HEK293 (cell line): ENCODE measurements at regions not wholly inside any gene's neighbourhood (a gene's known extent, or its start where the extent isn't known, plus 50 kb on each side); places are given as distances from the start of the nearest gene placed in this dataset.

Source experiments
- CTCF ChIA-PET: fragments of 350-600 bp; formaldehyde crosslinking; extraction: SDS; loops from one replicate; lab custom pipeline; 2021; ENCODE audit warnings: antibody characterized with exemption; lab: Yijun Ruan, JAX
- POLR2A ChIA-PET: fragments of 300-600 bp; formaldehyde crosslinking; extraction: SDS; loops from one replicate; lab custom pipeline; 2020; ENCODE audit warnings: antibody characterized with exemption, inconsistent platforms; lab: Yijun Ruan, JAX
- H3K27ac ChIP-seq: fragments of 200-500 bp; sonication (Bioruptor generic); 2 replicates; pipeline ENCODE4 v1.5.1; 2014; ENCODE audit warnings: low read depth, low read length, control low read depth, inconsistent platforms; ENCODE audit errors: extremely low read depth
- H3K36me3 ChIP-seq, 2 experiments: fragments of 200-500 bp in 1 of 2; sonication (Bioruptor generic) in 1 of 2; 1 replicate in 1 of 2; 2 replicates in 1 of 2; pipeline ENCODE4 v1.5.1; 2014 to 2017; ENCODE audit warnings: inconsistent platforms in 2 of 2, low read length in 2 of 2; ENCODE audit not compliant: control insufficient read depth in 2 of 2, insufficient read depth in 1 of 2
- H3K4me1 ChIP-seq: fragments of 200-500 bp; sonication (Bioruptor generic); 2 replicates; pipeline ENCODE4 v1.5.1; 2014; ENCODE audit warnings: mild to moderate bottlenecking, low read length, inconsistent platforms; ENCODE audit not compliant: control insufficient read depth, insufficient read depth
- H3K4me3 ChIP-seq: 2 replicates; pipeline ENCODE4 v1.5.1; 2011; ENCODE audit warnings: low read depth, mild to moderate bottlenecking, control low read depth, low read length, moderate library complexity
- H3K9me3 ChIP-seq: fragments of 200-500 bp; sonication (Bioruptor generic); 2 replicates; pipeline ENCODE4 v1.5.1; 2014; ENCODE audit warnings: low read depth, low read length, inconsistent platforms; ENCODE audit not compliant: control insufficient read depth, insufficient read depth
- EGR2 ChIP-seq: fragments of 450-650 bp; formaldehyde crosslinking; IDR thresholded peaks from 2 replicates; pipeline ENCODE4 v1.5.1; 2016; ENCODE audit warnings: low read depth, missing biosample characterization, missing genetic modification characterization
- GLI4 ChIP-seq: fragments of 450-650 bp; formaldehyde crosslinking; IDR thresholded peaks from 2 replicates; pipeline ENCODE4 v1.5.1; 2016; ENCODE audit warnings: missing biosample characterization, missing genetic modification characterization
- GLIS1 ChIP-seq: fragments of 450-650 bp; formaldehyde crosslinking; IDR thresholded peaks from 2 replicates; pipeline ENCODE4 v1.5.1; 2016; ENCODE audit warnings: missing biosample characterization, missing genetic modification characterization
- KLF16 ChIP-seq: fragments of 450-650 bp; formaldehyde crosslinking; IDR thresholded peaks from 2 replicates; pipeline ENCODE4 v1.5.1; 2017; ENCODE audit warnings: missing biosample characterization, missing genetic modification characterization
- KLF7 ChIP-seq: fragments of 450-650 bp; formaldehyde crosslinking; IDR thresholded peaks from 2 replicates; pipeline ENCODE4 v1.5.1; 2016; ENCODE audit warnings: missing biosample characterization, missing genetic modification characterization, borderline replicate concordance
- MYNN ChIP-seq: fragments of 450-650 bp; formaldehyde crosslinking; IDR thresholded peaks from 2 replicates; pipeline ENCODE4 v1.5.1; 2016; ENCODE audit warnings: missing biosample characterization, missing genetic modification characterization, borderline replicate concordance
- ZBTB20 ChIP-seq: fragments of 450-650 bp; formaldehyde crosslinking; IDR thresholded peaks from 2 replicates; pipeline ENCODE4 v1.5.1; 2016; ENCODE audit warnings: missing biosample characterization, missing genetic modification characterization
- ZFP37 ChIP-seq: fragments of 450-650 bp; formaldehyde crosslinking; IDR thresholded peaks from 2 replicates; pipeline ENCODE4 v1.5.1; 2016; ENCODE audit warnings: missing biosample characterization, missing genetic modification characterization
- ZNF112 ChIP-seq: fragments of 450-650 bp; formaldehyde crosslinking; IDR thresholded peaks from 2 replicates; pipeline ENCODE4 v1.5.0; 2017; ENCODE audit warnings: missing biosample characterization, missing genetic modification characterization
- ZNF169 ChIP-seq: fragments of 450-650 bp; formaldehyde crosslinking; IDR thresholded peaks from 2 replicates; pipeline ENCODE4 v1.5.1; 2016; ENCODE audit warnings: missing biosample characterization, missing genetic modification characterization
- ZNF175 ChIP-seq: fragments of 450-650 bp; formaldehyde crosslinking; IDR thresholded peaks from 2 replicates; pipeline ENCODE4 v1.5.1; 2016; ENCODE audit warnings: missing biosample characterization, missing genetic modification characterization
- ZNF2 ChIP-seq: fragments of 450-650 bp; formaldehyde crosslinking; IDR thresholded peaks from 2 replicates; pipeline ENCODE4 v1.5.1; 2016; ENCODE audit warnings: missing biosample characterization, missing genetic modification characterization
- ZNF221 ChIP-seq: fragments of 450-650 bp; formaldehyde crosslinking; IDR thresholded peaks from 2 replicates; pipeline ENCODE4 v1.5.1; 2017; ENCODE audit warnings: missing biosample characterization, missing genetic modification characterization, borderline replicate concordance
- ZNF266 ChIP-seq: fragments of 450-650 bp; formaldehyde crosslinking; IDR thresholded peaks from 2 replicates; pipeline ENCODE4 v1.5.1; 2016; ENCODE audit warnings: missing biosample characterization, missing genetic modification characterization, low read depth
- ZNF311 ChIP-seq: fragments of 450-650 bp; formaldehyde crosslinking; IDR thresholded peaks from 2 replicates; pipeline ENCODE4 v1.5.1; 2017; ENCODE audit warnings: missing biosample characterization, missing genetic modification characterization, borderline replicate concordance
- ZNF350 ChIP-seq: fragments of 450-650 bp; formaldehyde crosslinking; IDR thresholded peaks from 2 replicates; pipeline ENCODE4 v1.5.0; 2017; ENCODE audit warnings: missing biosample characterization, mild to moderate bottlenecking, missing genetic modification characterization
- ZNF423 ChIP-seq: fragments of 450-650 bp; formaldehyde crosslinking; IDR thresholded peaks from 2 replicates; pipeline ENCODE4 v1.5.1; 2016; ENCODE audit warnings: missing biosample characterization, missing genetic modification characterization
- ZNF426 ChIP-seq: fragments of 450-650 bp; formaldehyde crosslinking; IDR thresholded peaks from 2 replicates; pipeline ENCODE4 v1.5.1; 2017; ENCODE audit warnings: missing biosample characterization, missing genetic modification characterization, mild to moderate bottlenecking, inconsistent platforms, moderate library complexity
- ZNF510 ChIP-seq: fragments of 450-650 bp; formaldehyde crosslinking; IDR thresholded peaks from 2 replicates; pipeline ENCODE4 v1.5.1; 2018; ENCODE audit warnings: mild to moderate bottlenecking, missing genetic modification characterization, missing biosample characterization; ENCODE audit not compliant: insufficient replicate concordance
- ZNF530 ChIP-seq: fragments of 450-650 bp; formaldehyde crosslinking; IDR thresholded peaks from 2 replicates; pipeline ENCODE4 v1.5.1; 2016; ENCODE audit warnings: low read depth, missing biosample characterization, missing genetic modification characterization
- ZNF777 ChIP-seq: fragments of 450-650 bp; formaldehyde crosslinking; IDR thresholded peaks from 2 replicates; pipeline ENCODE4 v1.5.1; 2017; ENCODE audit warnings: missing biosample characterization, missing genetic modification characterization, borderline replicate concordance
- ZNF791 ChIP-seq: fragments of 450-650 bp; formaldehyde crosslinking; IDR thresholded peaks from 2 replicates; pipeline ENCODE4 v1.5.1; 2016; ENCODE audit warnings: missing biosample characterization, missing genetic modification characterization
- ZSCAN30 ChIP-seq: fragments of 450-650 bp; IDR thresholded peaks from 2 replicates; pipeline ENCODE4 v1.5.1; 2018; ENCODE audit warnings: missing biosample characterization, mild to moderate bottlenecking, missing genetic modification characterization, moderate library complexity
- TF ChIP-seq, protein P1 (sequence below): fragments of 450-650 bp; formaldehyde crosslinking; IDR thresholded peaks from 2 replicates; pipeline ENCODE4; 2016; ENCODE audit warnings: missing biosample characterization, missing genetic modification characterization
- TF ChIP-seq, protein P2 (sequence below): fragments of 450-650 bp; formaldehyde crosslinking; IDR thresholded peaks from 2 replicates; pipeline ENCODE4 v1.5.1; 2016; ENCODE audit warnings: missing biosample characterization, missing genetic modification characterization
- TF ChIP-seq, protein P3 (sequence below): fragments of 450-650 bp; formaldehyde crosslinking; conservative IDR thresholded peaks from 2 replicates; pipeline ENCODE4 v1.5.1; 2016; ENCODE audit warnings: low read depth, missing biosample characterization, missing genetic modification characterization

DNA sequence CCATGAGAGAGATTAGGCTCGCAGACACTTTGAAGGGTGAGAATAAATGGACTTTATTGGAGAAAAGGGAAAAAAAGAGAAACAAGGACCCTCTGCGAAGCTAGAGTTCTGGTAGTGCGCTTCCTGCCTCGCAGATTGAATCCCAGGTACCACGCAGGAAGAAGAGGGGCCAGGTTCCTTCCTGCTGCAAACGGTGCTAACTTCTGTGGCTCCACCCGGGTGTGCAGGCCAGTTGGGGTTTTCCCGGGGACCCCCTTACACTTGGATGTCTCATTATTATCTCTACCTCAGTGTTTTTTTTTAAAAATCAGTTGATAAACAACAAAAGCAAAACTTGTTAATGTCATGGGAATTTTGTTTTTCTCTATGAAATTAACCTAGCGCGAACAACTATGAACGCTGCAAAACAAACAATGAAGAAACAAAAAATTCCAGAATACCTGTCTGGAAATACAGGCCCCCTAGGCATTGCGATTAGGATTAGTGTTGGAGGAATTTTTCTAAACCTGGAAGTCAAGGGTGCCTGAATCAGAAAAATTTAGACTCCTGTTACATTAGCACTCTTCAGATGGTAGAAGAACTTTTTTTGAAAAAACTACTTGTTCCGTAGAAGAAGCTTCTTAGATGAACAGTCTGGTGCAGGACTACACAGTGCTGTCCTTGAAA lies 414.5 kb downstream of the MAN2A1 start (continued):
- TF ChIP-seq, protein P1, sequence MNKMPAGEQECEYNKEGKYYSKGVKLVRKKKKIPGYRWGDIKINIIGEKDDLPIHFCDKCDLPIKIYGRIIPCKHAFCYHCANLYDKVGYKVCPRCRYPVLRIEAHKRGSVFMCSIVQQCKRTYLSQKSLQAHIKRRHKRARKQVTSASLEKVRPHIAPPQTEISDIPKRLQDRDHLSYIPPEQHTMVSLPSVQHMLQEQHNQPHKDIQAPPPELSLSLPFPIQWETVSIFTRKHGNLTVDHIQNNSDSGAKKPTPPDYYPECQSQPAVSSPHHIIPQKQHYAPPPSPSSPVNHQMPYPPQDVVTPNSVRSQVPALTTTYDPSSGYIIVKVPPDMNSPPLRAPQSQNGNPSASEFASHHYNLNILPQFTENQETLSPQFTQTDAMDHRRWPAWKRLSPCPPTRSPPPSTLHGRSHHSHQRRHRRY, result no peak
- TF ChIP-seq ZNF311 (tag by site-specific recombination), result no peak

DNA sequence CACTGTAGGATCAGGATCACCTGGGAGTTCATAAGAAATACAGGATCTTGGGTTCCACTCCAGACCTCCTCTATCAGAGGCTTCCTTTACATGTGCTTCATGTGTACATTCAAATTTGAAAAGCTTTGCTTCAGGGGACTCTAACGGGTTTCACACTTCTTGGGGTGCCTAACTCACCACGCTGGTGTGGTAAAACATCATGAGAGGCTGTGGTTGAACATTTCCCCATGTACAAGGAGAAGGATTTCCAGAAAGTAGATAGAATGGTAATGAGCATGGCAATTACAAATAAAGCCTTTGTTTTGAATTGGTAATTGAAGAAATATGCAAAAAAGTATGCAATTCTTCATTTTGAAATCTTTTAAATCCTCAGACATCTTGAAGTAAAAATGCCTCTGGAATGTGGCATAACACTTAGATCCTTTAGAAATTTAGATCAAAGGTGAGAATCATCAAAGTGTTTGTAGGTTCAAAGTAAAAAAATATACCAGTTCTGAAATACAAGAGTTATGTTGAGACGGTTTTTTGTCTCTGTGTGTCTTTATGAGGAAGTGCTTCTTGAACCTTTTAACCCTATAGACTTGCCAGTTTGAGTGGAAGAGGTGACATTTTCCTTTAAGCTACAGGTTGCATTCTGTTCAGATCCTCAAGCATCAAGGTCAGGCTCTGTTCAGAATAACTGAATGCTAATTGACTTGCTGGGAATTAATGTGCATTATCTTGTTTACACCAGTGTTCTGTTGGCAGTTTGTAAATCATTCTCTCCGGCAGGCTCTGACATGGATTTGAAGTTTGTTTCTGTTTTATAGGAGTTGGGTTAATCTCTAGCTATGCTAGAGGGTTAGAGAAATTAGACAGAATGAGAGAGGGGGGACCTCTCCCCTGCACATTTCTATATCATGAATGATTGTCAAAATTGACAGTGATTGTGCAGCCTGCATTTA lies 415.3 kb downstream of the MAN2A1 start:
- POLR2A ChIA-PET, result no interaction called here
- H3K27ac ChIP-seq, result no peak overlapping the region
- H3K9me3 ChIP-seq, result no peaks in the 10 kb centered on the region
- no peak overlapping the region for H3K4me3 ChIP-seq
- no peak for TF ChIP-seq ZFP37 (tag by site-specific recombination)
- TF ChIP-seq ZNF2 (tag by site-specific recombination), result no peak
- no peak for TF ChIP-seq ZBTB20 (tag by site-specific recombination)
- no peak for TF ChIP-seq ZNF426 (tag by site-specific recombination)
- no peak for TF ChIP-seq ZNF266 (tag by site-specific recombination)
- no peak for TF ChIP-seq MYNN (tag by site-specific recombination)
- TF ChIP-seq ZNF777 (tag by site-specific recombination), result no peak
- TF ChIP-seq EGR2 (tag by site-specific recombination), result no peak
- no peak for TF ChIP-seq GLI4 (tag by site-specific recombination)
- no peak for TF ChIP-seq ZSCAN30 (tag by site-specific recombination)
- TF ChIP-seq ZNF169 (tag by site-specific recombination), result no peak
- TF ChIP-seq ZNF791 (tag by site-specific recombination), result no peak
- no peak for TF ChIP-seq ZNF530 (tag by site-specific recombination)
- TF ChIP-seq, protein P2, sequence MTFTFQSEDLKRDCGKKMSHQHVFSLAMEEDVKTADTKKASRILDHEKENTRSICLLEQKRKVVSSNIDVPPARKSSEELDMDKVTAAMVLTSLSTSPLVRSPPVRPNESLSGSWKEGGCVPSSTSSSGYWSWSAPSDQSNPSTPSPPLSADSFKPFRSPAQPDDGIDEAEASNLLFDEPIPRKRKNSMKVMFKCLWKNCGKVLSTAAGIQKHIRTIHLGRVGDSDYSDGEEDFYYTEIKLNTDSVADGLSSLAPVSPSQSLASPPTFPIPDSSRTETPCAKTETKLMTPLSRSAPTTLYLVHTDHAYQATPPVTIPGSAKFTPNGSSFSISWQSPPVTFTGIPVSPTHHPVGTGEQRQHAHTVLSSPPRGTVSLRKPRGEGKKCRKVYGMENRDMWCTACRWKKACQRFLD (tag by site-specific recombination), result no peak
- no peak for TF ChIP-seq ZNF175 (tag by site-specific recombination)
- TF ChIP-seq KLF16, result no peak
- TF ChIP-seq, all 188 proteins: peak for 0
- no peaks in the 10 kb centered on the region for H3K36me3 ChIP-seq
- CTCF ChIA-PET, result no interaction called here
- H3K4me1 ChIP-seq, result 0 out of 2 replicates have a peak, but pooled peaks cover 2% of the 10 kb centered on the region

DNA sequence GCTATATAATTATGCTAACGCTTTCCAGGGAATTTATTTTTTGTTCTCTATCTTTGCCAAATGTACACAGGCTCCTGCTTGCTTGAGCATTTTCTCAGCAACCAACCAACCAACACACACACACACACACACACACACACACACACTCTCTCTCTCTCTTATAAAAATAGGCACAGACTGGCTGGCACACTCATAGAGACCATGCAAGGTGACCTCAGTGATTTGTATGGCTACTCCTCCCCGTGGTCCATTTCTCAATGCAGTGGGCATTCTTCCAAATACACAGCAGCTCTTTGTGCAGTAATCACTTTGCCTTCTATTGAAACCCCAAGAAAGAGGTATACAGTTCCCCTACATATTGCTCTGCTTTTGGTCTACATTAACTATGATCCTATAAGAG lies 416.0 kb downstream of the MAN2A1 start:
- ChIA-PET POLR2A (no interaction called here), CTCF (no interaction called here)
- Histone ChIP-seq H3K36me3 (no peaks in the 10 kb centered on the region), H3K4me3 (no peak overlapping the region), H3K9me3 (no peaks in the 10 kb centered on the region), H3K27ac (no peak overlapping the region), H3K4me1 (0 out of 2 replicates have a peak, but pooled peaks cover 2% of the 10 kb centered on the region)
- TF ChIP-seq KLF7 (tag by site-specific recombination) (no peak), ZNF112 (no peak), ZNF221 (no peak), ZNF350 (no peak), ZNF530 (tag by site-specific recombination) (no peak), GLIS1 (tag by site-specific recombination) (no peak), ZNF423 (tag by site-specific recombination) (no peak), ZNF510 (tag by site-specific recombination) (no peak)
- TF ChIP-seq, protein P3, sequence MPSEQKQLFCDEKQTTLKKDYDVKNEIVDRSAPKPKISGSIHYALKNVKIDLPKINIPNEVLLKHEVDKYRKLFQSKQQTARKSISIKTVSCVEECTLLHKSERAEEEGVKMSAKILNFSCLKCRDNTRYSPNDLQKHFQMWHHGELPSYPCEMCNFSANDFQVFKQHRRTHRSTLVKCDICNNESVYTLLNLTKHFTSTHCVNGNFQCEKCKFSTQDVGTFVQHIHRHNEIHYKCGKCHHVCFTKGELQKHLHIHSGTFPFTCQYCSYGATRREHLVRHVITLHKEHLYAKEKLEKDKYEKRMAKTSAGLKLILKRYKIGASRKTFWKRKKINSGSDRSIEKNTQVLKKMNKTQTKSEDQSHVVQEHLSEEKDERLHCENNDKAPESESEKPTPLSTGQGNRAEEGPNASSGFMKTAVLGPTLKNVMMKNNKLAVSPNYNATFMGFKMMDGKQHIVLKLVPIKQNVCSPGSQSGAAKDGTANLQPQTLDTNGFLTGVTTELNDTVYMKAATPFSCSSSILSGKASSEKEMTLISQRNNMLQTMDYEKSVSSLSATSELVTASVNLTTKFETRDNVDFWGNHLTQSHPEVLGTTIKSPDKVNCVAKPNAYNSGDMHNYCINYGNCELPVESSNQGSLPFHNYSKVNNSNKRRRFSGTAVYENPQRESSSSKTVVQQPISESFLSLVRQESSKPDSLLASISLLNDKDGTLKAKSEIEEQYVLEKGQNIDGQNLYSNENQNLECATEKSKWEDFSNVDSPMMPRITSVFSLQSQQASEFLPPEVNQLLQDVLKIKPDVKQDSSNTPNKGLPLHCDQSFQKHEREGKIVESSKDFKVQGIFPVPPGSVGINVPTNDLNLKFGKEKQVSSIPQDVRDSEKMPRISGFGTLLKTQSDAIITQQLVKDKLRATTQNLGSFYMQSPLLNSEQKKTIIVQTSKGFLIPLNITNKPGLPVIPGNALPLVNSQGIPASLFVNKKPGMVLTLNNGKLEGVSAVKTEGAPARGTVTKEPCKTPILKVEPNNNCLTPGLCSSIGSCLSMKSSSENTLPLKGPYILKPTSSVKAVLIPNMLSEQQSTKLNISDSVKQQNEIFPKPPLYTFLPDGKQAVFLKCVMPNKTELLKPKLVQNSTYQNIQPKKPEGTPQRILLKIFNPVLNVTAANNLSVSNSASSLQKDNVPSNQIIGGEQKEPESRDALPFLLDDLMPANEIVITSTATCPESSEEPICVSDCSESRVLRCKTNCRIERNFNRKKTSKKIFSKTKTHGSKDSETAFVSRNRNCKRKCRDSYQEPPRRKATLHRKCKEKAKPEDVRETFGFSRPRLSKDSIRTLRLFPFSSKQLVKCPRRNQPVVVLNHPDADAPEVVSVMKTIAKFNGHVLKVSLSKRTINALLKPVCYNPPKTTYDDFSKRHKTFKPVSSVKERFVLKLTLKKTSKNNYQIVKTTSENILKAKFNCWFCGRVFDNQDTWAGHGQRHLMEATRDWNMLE (tag by site-specific recombination), result no peak
